Activated effector memory CD4-positive, alpha-beta T cell treated with anti-CD3 and anti-CD28 coated beads, Interleukin-2, amount 50 U/mL, for 16 hours (primary cell): ENCODE measurements at regions not wholly inside any gene's neighbourhood (a gene's known extent, or its start where the extent isn't known, plus 50 kb on each side); places are given as distances from the start of the nearest gene placed in this dataset.

ENCODE experiments used
- DNase-seq: peaks from one replicate; pipeline ENCODE4 v3.0.0-alpha.2; 2020

- no peak for DNase-seq
These were observed 50.1 kb upstream of the KCNJ15 start for GRCh38 chr21:38206646-38207045.
